ENCODE measurements at regions not wholly inside any gene's neighbourhood (a gene's known extent, or its start where the extent isn't known, plus 50 kb on each side); places are given as distances from the start of the nearest gene placed in this dataset.

GRCh38 chr5:86768699-86769202 lies 151.0 kb downstream of the COX7C start:
- FAIRE-seq: no peak
- TF ChIP-seq EZH2 (IDR thresholded peaks at IDR 0.05; ENCODE audit: low read length): no peak
- no peak for TF ChIP-seq CTCF (optimal IDR thresholded peaks at IDR 0.05 in 1 of 3, IDR thresholded peaks at IDR 0.05 in 1 of 3, conservative IDR thresholded peaks at IDR 0.05 in 1 of 3; ENCODE audit: extremely low read depth in 1 of 3, insufficient read depth in 2 of 3, low read length in 3 of 3)
- Histone ChIP-seq H3K4me1 (ENCODE audit: control insufficient read depth, extremely low read depth, insufficient read depth, low read length) (no peaks in the 10 kb centered on the region), H3K36me3 (ENCODE audit: control insufficient read depth in 2 of 2, extremely low read depth in 1 of 2, insufficient read depth in 2 of 2, low read length in 2 of 2) (no peaks in the 10 kb centered on the region), H4K20me1 (ENCODE audit: control insufficient read depth, extremely low read depth, insufficient read depth, low read length) (no peaks in the 10 kb centered on the region), H2AFZ (ENCODE audit: control insufficient read depth, low read length) (no peak overlapping the region), H3K9ac (ENCODE audit: control insufficient read depth, extremely low read depth, insufficient read depth, low read length) (no peak overlapping the region), H3K4me3 (ENCODE audit: control insufficient read depth in 2 of 3, extremely low read depth in 1 of 3, insufficient read depth in 2 of 3, low read depth in 1 of 3, low read length in 3 of 3) (no peak overlapping the region), H3K9me3 (ENCODE audit: control insufficient read depth, low read depth, low read length) (no peaks in the 10 kb centered on the region), H3K27me3 (ENCODE audit: control insufficient read depth, extremely low read depth, insufficient read depth, low read length) (no peaks in the 10 kb centered on the region), H3K79me2 (ENCODE audit: control insufficient read depth, insufficient read depth, low read length) (no peaks in the 10 kb centered on the region), H3K9me1 (ENCODE audit: control insufficient read depth, extremely low read depth, insufficient read depth, low read length) (no peaks in the 10 kb centered on the region), H3K4me2 (ENCODE audit: control insufficient read depth, extremely low read depth, insufficient read depth, low read depth, low read length) (no peak overlapping the region), H3K27ac (ENCODE audit: control insufficient read depth, insufficient read depth, low read length) (no peak overlapping the region)
- dilution Hi-C loops (cut with MboI; ENCODE audit: extremely low pct_ligation_motif_present, low sequenced_read_pairs): no loop called here
- no peak for DNase-seq (ENCODE audit: low read depth, low spot score)

- H3K27me3 ChIP-seq (ENCODE audit: control insufficient read depth, extremely low read depth, insufficient read depth, low read length): no peaks in the 10 kb centered on the region
- TF ChIP-seq CTCF (optimal IDR thresholded peaks at IDR 0.05 in 1 of 3, IDR thresholded peaks at IDR 0.05 in 1 of 3, conservative IDR thresholded peaks at IDR 0.05 in 1 of 3; ENCODE audit: extremely low read depth in 1 of 3, insufficient read depth in 2 of 3, low read length in 3 of 3) (no peak), EZH2 (IDR thresholded peaks at IDR 0.05; ENCODE audit: low read length) (no peak)
- no peaks in the 10 kb centered on the region for H3K36me3 ChIP-seq (ENCODE audit: control insufficient read depth in 2 of 2, extremely low read depth in 1 of 2, insufficient read depth in 2 of 2, low read length in 2 of 2)
- H3K9ac ChIP-seq (ENCODE audit: control insufficient read depth, extremely low read depth, insufficient read depth, low read length): no peak overlapping the region
- H3K79me2 ChIP-seq (ENCODE audit: control insufficient read depth, insufficient read depth, low read length): no peaks in the 10 kb centered on the region
- no peak overlapping the region for H3K4me2 ChIP-seq (ENCODE audit: control insufficient read depth, extremely low read depth, insufficient read depth, low read depth, low read length)
- no peaks in the 10 kb centered on the region for H3K9me3 ChIP-seq (ENCODE audit: control insufficient read depth, low read depth, low read length)
- dilution Hi-C loops (cut with MboI; ENCODE audit: extremely low pct_ligation_motif_present, low sequenced_read_pairs): no loop called here
- no peak for DNase-seq (ENCODE audit: low read depth, low spot score)
- no peaks in the 10 kb centered on the region for H3K9me1 ChIP-seq (ENCODE audit: control insufficient read depth, extremely low read depth, insufficient read depth, low read length)
- H4K20me1 ChIP-seq (ENCODE audit: control insufficient read depth, extremely low read depth, insufficient read depth, low read length): no peaks in the 10 kb centered on the region
- H3K4me3 ChIP-seq (ENCODE audit: control insufficient read depth in 2 of 3, extremely low read depth in 1 of 3, insufficient read depth in 2 of 3, low read depth in 1 of 3, low read length in 3 of 3): no peak overlapping the region
- H2AFZ ChIP-seq (ENCODE audit: control insufficient read depth, low read length): no peak overlapping the region
- FAIRE-seq: no peak
- H3K27ac ChIP-seq (ENCODE audit: control insufficient read depth, insufficient read depth, low read length): no peak overlapping the region
- no peaks in the 10 kb centered on the region for H3K4me1 ChIP-seq (ENCODE audit: control insufficient read depth, extremely low read depth, insufficient read depth, low read length)
Observed at GRCh38 chr5:86780018-86780417, 162.3 kb downstream of the COX7C start.
